Spleen (tissue), 11 donors: ENCODE measurements at regions not wholly inside any gene's neighbourhood (a gene's known extent, or its start where the extent isn't known, plus 50 kb on each side); places are given as distances from the start of the nearest gene placed in this dataset.

Experiments used
- DNase-seq: peaks from one replicate; pipeline ENCODE4 v3.0.0-alpha.2; 2020
- H3K27ac ChIP-seq, 8 donors: fragments of 200-600 bp; sonication (generic) in 7 of 8; 1 replicate in 4 of 8; 2 replicates in 4 of 8; pipeline versions ENCODE4 v1.5.0 to v1.8.0; 2016 to 2021; ENCODE audit warnings: inconsistent platforms in 4 of 8, mild to moderate bottlenecking in 4 of 8, moderate library complexity in 1 of 8
- H3K27me3 ChIP-seq, 7 donors: fragments of 200-600 bp; sonication (generic) in 6 of 7; replicated peaks in 1 of 7; 1 replicate in 4 of 7; 2 replicates in 3 of 7; pipeline versions ENCODE4 v1.5.0 to v1.8.0; 2016 to 2021; ENCODE audit warnings: inconsistent platforms in 3 of 7, mild to moderate bottlenecking in 1 of 7
- H3K36me3 ChIP-seq, 6 donors: fragments of 200-600 bp; sonication (generic) in 5 of 6; 1 replicate in 4 of 6; 2 replicates in 2 of 6; pipeline versions ENCODE4 v1.5.0 to v1.8.0; 2016 to 2021; ENCODE audit warnings: inconsistent platforms in 2 of 6
- H3K4me1 ChIP-seq, 6 donors: fragments of 200-600 bp; sonication (generic) in 5 of 6; 1 replicate in 3 of 6; 2 replicates in 3 of 6; pipeline versions ENCODE4 v1.5.0 to v1.8.0; 2016 to 2021; ENCODE audit warnings: inconsistent platforms in 3 of 6
- H3K4me3 ChIP-seq, 8 donors: fragments of 200-600 bp; sonication (generic) in 7 of 8; 1 replicate in 4 of 8; 2 replicates in 4 of 8; pipeline versions ENCODE4 v1.5.0 to v1.8.0; 2016 to 2021; ENCODE audit warnings: inconsistent platforms in 4 of 8, mild to moderate bottlenecking in 4 of 8, moderate library complexity in 2 of 8
- H3K9me3 ChIP-seq, 8 donors: fragments of 200-600 bp; sonication (generic) in 7 of 8; 1 replicate in 4 of 8; 2 replicates in 4 of 8; pipeline versions ENCODE4 v1.5.0 to v1.8.0; 2016 to 2021; ENCODE audit warnings: inconsistent platforms in 4 of 8
- POLR2A ChIP-seq, 3 donors: fragments of 450-650 bp; IDR thresholded peaks; one replicate each; pipeline ENCODE4 v1.5.1; 2017; ENCODE audit warnings: antibody characterized with exemption in 3 of 3, mild to moderate bottlenecking in 1 of 3
- POLR2AphosphoS5 ChIP-seq, 3 donors: sonication (generic); formaldehyde crosslinking; IDR thresholded peaks; one replicate each; pipeline ENCODE4 v1.5.1; 2017; ENCODE audit warnings: antibody characterized with exemption in 3 of 3
- WGBS, 5 donors: extraction: QIAGEN DNeasy Blood & Tissue Kit in 3 of 5; methylation state at CpG; one replicate each; pipeline versions ENCODE4 v1.1.5 to v1.1.7; 2013 to 2018; 5-methylcytosine and 5-hydroxymethylcytosine counted together
- intact Hi-C: fragments of 100-400 bp; cut with DNase I; formaldehyde crosslinking; loops from one replicate; pipeline ENCODE4 v1.15.0; 2023; ENCODE audit warnings: low total_unique reads
- TF ChIP-seq, protein P1 (sequence below), 11 experiments: fragments of 200-600 bp in 7 of 11; fragments of 450-650 bp in 4 of 11; sonication (generic) in 4 of 11; IDR thresholded peaks in 8 of 11; conservative IDR thresholded peaks in 3 of 11; 1 replicate in 7 of 11; 2 replicates in 4 of 11; pipeline versions ENCODE4 v1.4.0 to v1.8.0; 2016 to 2021; ENCODE audit warnings: antibody characterized with exemption in 11 of 11, inconsistent platforms in 4 of 11, mild to moderate bottlenecking in 1 of 11
- donor health status: healthy with polysubstance abuse.
- donor health status: DM: no; HTN: no; CAD: no; lungs with moderate emphysema.
- donor health status: DM: no; HTN: no; CAD: no.
- donor health status: Bipolar disorder and iron deficiency.
- donor health status: healthy.
- donor health status: DM: no; HTN: no; CAD: no.
- donor health status: DM: yes; HTN: yes; CAD: no.

- intact Hi-C loops, result no loop called here
- Histone ChIP-seq H3K4me1 (peaks cover 0 to 42% (median 27%) of the 10 kb centered on the region in 6 donors), H3K27me3 (no peaks in the 10 kb centered on the region), H3K9me3 (no peaks in the 10 kb centered on the region), H3K27ac (no peak overlapping the region), H3K4me3 (no peak overlapping the region), H3K36me3 (no peaks in the 10 kb centered on the region)
- DNase-seq, result no peak
- WGBS, 5 donors, result 28 to 67% (median 48%) methylated on average over 2 of the region's 2 CpGs
- TF ChIP-seq POLR2A (IDR thresholded peaks at IDR 0.05) (no peak), POLR2AphosphoS5 (IDR thresholded peaks at IDR 0.05) (no peak)
- TF ChIP-seq, protein P1, sequence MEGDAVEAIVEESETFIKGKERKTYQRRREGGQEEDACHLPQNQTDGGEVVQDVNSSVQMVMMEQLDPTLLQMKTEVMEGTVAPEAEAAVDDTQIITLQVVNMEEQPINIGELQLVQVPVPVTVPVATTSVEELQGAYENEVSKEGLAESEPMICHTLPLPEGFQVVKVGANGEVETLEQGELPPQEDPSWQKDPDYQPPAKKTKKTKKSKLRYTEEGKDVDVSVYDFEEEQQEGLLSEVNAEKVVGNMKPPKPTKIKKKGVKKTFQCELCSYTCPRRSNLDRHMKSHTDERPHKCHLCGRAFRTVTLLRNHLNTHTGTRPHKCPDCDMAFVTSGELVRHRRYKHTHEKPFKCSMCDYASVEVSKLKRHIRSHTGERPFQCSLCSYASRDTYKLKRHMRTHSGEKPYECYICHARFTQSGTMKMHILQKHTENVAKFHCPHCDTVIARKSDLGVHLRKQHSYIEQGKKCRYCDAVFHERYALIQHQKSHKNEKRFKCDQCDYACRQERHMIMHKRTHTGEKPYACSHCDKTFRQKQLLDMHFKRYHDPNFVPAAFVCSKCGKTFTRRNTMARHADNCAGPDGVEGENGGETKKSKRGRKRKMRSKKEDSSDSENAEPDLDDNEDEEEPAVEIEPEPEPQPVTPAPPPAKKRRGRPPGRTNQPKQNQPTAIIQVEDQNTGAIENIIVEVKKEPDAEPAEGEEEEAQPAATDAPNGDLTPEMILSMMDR (IDR thresholded peaks at IDR 0.05 in 8 of 11, conservative IDR thresholded peaks at IDR 0.05 in 3 of 11), result no peak
Observed at GRCh38 chr2:133948610-133949290, 305.1 kb upstream of the MGAT5 start.

DNA sequence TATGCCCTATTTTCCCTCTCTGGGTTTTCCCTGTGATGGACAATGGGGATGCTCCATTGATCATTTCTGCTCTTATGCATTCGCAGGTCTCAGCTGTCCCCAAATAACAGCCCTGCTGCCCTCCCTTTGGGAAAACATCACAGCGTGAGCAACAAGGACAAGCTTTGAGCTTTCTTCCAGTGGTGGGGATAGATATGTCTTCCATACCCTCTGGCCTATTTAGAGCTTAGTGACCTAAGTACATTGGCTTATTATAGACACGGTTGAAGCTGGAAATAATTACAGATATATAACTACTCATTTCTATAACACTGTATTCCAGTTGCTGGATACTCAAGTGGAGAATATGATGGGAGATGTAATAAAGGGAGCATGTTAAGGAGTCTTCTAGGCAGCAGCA, 304.3 kb upstream of the MGAT5 start:
- H3K36me3 ChIP-seq, result no peaks in the 10 kb centered on the region
- no peak for DNase-seq
- H3K4me3 ChIP-seq, result no peak overlapping the region
- H3K4me1 ChIP-seq, result peaks cover 0 to 48% (median 32%) of the 10 kb centered on the region in 6 donors
- intact Hi-C loops, result no loop called here
- H3K9me3 ChIP-seq, result no peaks in the 10 kb centered on the region
- H3K27me3 ChIP-seq, result no peaks in the 10 kb centered on the region
- TF ChIP-seq POLR2AphosphoS5 (IDR thresholded peaks at IDR 0.05) (no peak), POLR2A (IDR thresholded peaks at IDR 0.05) (no peak)
- TF ChIP-seq, protein P1 (IDR thresholded peaks at IDR 0.05 in 8 of 11, conservative IDR thresholded peaks at IDR 0.05 in 3 of 11), result no peak
- WGBS, 5 donors, result 86 to 97% (median 91%) methylated on average over 3 of the region's 3 CpGs
- H3K27ac ChIP-seq, result no peak overlapping the region

GRCh38 chr2:133951209-133951608, 302.7 kb upstream of the MGAT5 start:
- peaks cover 0 to 50% (median 32%) of the 10 kb centered on the region in 6 donors for H3K4me1 ChIP-seq
- peaks cover 0 to 4% (median 0%) of the 10 kb centered on the region in 7 donors for H3K27me3 ChIP-seq
- TF ChIP-seq POLR2A (IDR thresholded peaks at IDR 0.05), result no peak
- TF ChIP-seq, protein P1 (IDR thresholded peaks at IDR 0.05 in 8 of 11, conservative IDR thresholded peaks at IDR 0.05 in 3 of 11), result no peak
- no peak for TF ChIP-seq POLR2AphosphoS5 (IDR thresholded peaks at IDR 0.05)
- H3K27ac ChIP-seq, result peak overlapping the region in 3 of 8 donors; percentile 54 to 70 (median 61)
- WGBS, 5 donors, result 69 to 90% (median 71%) methylated on average over 1 of the region's 1 CpG
- H3K9me3 ChIP-seq, result no peaks in the 10 kb centered on the region
- no peaks in the 10 kb centered on the region for H3K36me3 ChIP-seq
- no peak overlapping the region for H3K4me3 ChIP-seq
- intact Hi-C loops, result no loop called here
- DNase-seq, result no peak

GRCh38 chr2:133952420-133952819, 301.5 kb upstream of the MGAT5 start:
- peaks cover 0 to 4% (median 0%) of the 10 kb centered on the region in 7 donors for H3K27me3 ChIP-seq
- intact Hi-C loops, result no loop called here
- peak overlapping the region in 5 of 8 donors; percentile 35 to 70 (median 54) for H3K27ac ChIP-seq
- no peaks in the 10 kb centered on the region for H3K36me3 ChIP-seq
- 54 to 80% (median 68%) methylated on average over 2 of the region's 2 CpGs for WGBS, 5 donors
- no peaks in the 10 kb centered on the region for H3K9me3 ChIP-seq
- H3K4me1 ChIP-seq, result peaks cover 0 to 50% (median 32%) of the 10 kb centered on the region in 6 donors
- DNase-seq, result no peak
- TF ChIP-seq POLR2A (IDR thresholded peaks at IDR 0.05) (no peak), POLR2AphosphoS5 (IDR thresholded peaks at IDR 0.05) (no peak)
- TF ChIP-seq, protein P1 (IDR thresholded peaks at IDR 0.05 in 8 of 11, conservative IDR thresholded peaks at IDR 0.05 in 3 of 11), result no peak
- H3K4me3 ChIP-seq, result no peak overlapping the region
